ENCODE measurements at regions not wholly inside any gene's neighbourhood (a gene's known extent, or its start where the extent isn't known, plus 50 kb on each side); places are given as distances from the start of the nearest gene placed in this dataset.

DNA sequence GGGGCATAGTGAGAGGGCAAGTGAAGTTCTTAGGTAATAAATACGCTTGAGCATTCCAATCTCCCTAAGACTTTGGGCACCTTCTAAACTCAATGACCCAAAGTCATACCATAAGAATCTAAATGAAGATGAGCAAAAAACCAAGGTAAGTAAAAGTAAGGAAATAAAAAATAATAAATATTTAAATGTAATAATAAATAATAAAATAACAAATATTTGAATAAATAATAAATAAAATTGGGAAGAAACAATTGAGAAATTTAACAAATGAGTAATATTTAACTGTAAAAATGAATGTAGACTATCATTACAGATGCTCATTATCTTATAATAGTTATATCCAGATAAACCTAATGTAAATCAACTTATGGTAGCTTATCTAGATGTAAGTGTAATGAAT, 391.7 kb downstream of the WDR72 start:
- H3K27me3 ChIP-seq (ENCODE audit: insufficient read depth, low read length): no peaks in the 10 kb centered on the region
- no peaks in the 10 kb centered on the region for H3K4me1 ChIP-seq (ENCODE audit: insufficient read depth, low read length, severe bottlenecking)
- H3F3A ChIP-seq (ENCODE audit: insufficient read depth, low read length): no peaks in the 10 kb centered on the region
- H3K27ac ChIP-seq (ENCODE audit: low read depth, low read length, poor library complexity, severe bottlenecking): no peak overlapping the region
- no peak overlapping the region for H3K4me2 ChIP-seq (ENCODE audit: low read length)
- no peaks in the 10 kb centered on the region for H4K20me1 ChIP-seq (ENCODE audit: insufficient read depth, low read length)
- H3K9me2 ChIP-seq (ENCODE audit: low read depth, low read length): no peaks in the 10 kb centered on the region
- no peaks in the 10 kb centered on the region for H3K79me2 ChIP-seq (ENCODE audit: insufficient read depth, low read length)
- no peaks in the 10 kb centered on the region for H3K9me3 ChIP-seq (ENCODE audit: low read length)
- no peak overlapping the region for H3K4me3 ChIP-seq (ENCODE audit: low read depth, low read length, poor library complexity, severe bottlenecking)
- no peaks in the 10 kb centered on the region for H3K36me3 ChIP-seq (ENCODE audit: insufficient read depth, low read length)
- TF ChIP-seq, protein P1, sequence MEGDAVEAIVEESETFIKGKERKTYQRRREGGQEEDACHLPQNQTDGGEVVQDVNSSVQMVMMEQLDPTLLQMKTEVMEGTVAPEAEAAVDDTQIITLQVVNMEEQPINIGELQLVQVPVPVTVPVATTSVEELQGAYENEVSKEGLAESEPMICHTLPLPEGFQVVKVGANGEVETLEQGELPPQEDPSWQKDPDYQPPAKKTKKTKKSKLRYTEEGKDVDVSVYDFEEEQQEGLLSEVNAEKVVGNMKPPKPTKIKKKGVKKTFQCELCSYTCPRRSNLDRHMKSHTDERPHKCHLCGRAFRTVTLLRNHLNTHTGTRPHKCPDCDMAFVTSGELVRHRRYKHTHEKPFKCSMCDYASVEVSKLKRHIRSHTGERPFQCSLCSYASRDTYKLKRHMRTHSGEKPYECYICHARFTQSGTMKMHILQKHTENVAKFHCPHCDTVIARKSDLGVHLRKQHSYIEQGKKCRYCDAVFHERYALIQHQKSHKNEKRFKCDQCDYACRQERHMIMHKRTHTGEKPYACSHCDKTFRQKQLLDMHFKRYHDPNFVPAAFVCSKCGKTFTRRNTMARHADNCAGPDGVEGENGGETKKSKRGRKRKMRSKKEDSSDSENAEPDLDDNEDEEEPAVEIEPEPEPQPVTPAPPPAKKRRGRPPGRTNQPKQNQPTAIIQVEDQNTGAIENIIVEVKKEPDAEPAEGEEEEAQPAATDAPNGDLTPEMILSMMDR (IDR thresholded peaks at IDR 0.05; ENCODE audit: low read length): no peak
- TF ChIP-seq EZH2 (IDR thresholded peaks at IDR 0.05; ENCODE audit: borderline replicate concordance, low read length): no peak
- no peak overlapping the region for H2AFZ ChIP-seq (ENCODE audit: low read length)
- H3K9ac ChIP-seq (ENCODE audit: low read length): no peak overlapping the region

DNA sequence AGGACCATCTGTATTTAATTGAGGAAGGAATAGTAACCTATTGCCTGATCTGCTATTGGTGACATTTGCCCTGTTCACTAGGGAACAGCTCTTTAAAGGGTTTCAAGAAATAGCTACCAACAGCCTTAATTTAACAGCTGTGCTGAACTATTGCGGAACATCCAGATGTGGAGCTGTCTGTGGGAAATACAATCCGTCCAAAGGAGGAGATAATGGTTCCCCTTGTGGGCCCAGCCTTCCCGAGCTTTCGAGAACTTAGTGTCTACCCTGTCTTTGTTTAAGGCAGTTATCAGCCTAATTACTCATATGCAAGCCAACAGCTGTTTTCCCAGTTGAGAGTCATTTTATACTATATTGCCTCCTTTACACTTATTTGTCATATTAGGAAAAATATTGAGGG, 398.6 kb downstream of the WDR72 start:
- Histone ChIP-seq H3F3A (ENCODE audit: insufficient read depth, low read length) (no peaks in the 10 kb centered on the region), H3K27me3 (ENCODE audit: insufficient read depth, low read length) (no peaks in the 10 kb centered on the region), H2AFZ (ENCODE audit: low read length) (no peak overlapping the region), H3K4me1 (ENCODE audit: insufficient read depth, low read length, severe bottlenecking) (no peaks in the 10 kb centered on the region), H3K4me3 (ENCODE audit: low read depth, low read length, poor library complexity, severe bottlenecking) (no peak overlapping the region), H4K20me1 (ENCODE audit: insufficient read depth, low read length) (no peaks in the 10 kb centered on the region), H3K79me2 (ENCODE audit: insufficient read depth, low read length) (no peaks in the 10 kb centered on the region), H3K4me2 (ENCODE audit: low read length) (no peak overlapping the region), H3K9ac (ENCODE audit: low read length) (no peak overlapping the region), H3K36me3 (ENCODE audit: insufficient read depth, low read length) (no peaks in the 10 kb centered on the region), H3K9me2 (ENCODE audit: low read depth, low read length) (no peaks in the 10 kb centered on the region), H3K27ac (ENCODE audit: low read depth, low read length, poor library complexity, severe bottlenecking) (no peak overlapping the region), H3K9me3 (ENCODE audit: low read length) (no peaks in the 10 kb centered on the region)
- no peak for TF ChIP-seq EZH2 (IDR thresholded peaks at IDR 0.05; ENCODE audit: borderline replicate concordance, low read length)
- TF ChIP-seq, protein P1 (IDR thresholded peaks at IDR 0.05; ENCODE audit: low read length): no peak

DNA sequence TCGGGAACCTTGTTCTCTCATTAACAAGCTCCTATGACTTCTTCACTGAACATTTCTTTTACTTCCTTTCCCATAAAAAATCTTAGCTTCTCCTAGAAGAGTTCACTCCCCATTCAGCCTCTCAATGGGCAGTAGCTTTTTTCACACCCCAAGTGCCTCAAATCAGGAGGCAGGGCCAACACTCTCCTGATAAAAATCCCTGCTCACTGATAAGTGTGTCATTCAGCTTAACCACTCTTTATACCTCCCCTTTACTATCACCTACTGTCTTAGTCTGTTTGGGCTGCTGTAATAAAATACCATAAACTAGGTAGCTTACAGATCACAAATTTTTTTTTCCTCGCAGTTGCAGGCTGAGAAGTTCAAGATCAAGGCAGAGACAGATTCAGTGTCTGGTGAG, 400.4 kb downstream of the WDR72 start:
- H3K27ac ChIP-seq (ENCODE audit: low read depth, low read length, poor library complexity, severe bottlenecking): no peak overlapping the region
- no peaks in the 10 kb centered on the region for H3K4me1 ChIP-seq (ENCODE audit: insufficient read depth, low read length, severe bottlenecking)
- no peak overlapping the region for H3K9ac ChIP-seq (ENCODE audit: low read length)
- H3F3A ChIP-seq (ENCODE audit: insufficient read depth, low read length): no peaks in the 10 kb centered on the region
- H3K4me3 ChIP-seq (ENCODE audit: low read depth, low read length, poor library complexity, severe bottlenecking): no peak overlapping the region
- H3K79me2 ChIP-seq (ENCODE audit: insufficient read depth, low read length): no peaks in the 10 kb centered on the region
- no peak overlapping the region for H2AFZ ChIP-seq (ENCODE audit: low read length)
- H4K20me1 ChIP-seq (ENCODE audit: insufficient read depth, low read length): no peaks in the 10 kb centered on the region
- H3K9me2 ChIP-seq (ENCODE audit: low read depth, low read length): no peaks in the 10 kb centered on the region
- no peak overlapping the region for H3K4me2 ChIP-seq (ENCODE audit: low read length)
- no peaks in the 10 kb centered on the region for H3K9me3 ChIP-seq (ENCODE audit: low read length)
- H3K27me3 ChIP-seq (ENCODE audit: insufficient read depth, low read length): no peaks in the 10 kb centered on the region
- no peaks in the 10 kb centered on the region for H3K36me3 ChIP-seq (ENCODE audit: insufficient read depth, low read length)
- TF ChIP-seq EZH2 (IDR thresholded peaks at IDR 0.05; ENCODE audit: borderline replicate concordance, low read length): no peak
- TF ChIP-seq, protein P1 (IDR thresholded peaks at IDR 0.05; ENCODE audit: low read length): no peak

All from OCI-LY1 (cell line).